SK-N-SH (cell line): ENCODE measurements at regions not wholly inside any gene's neighbourhood (a gene's known extent, or its start where the extent isn't known, plus 50 kb on each side); places are given as distances from the start of the nearest gene placed in this dataset.
A peak's percentile ranks its signal among the peaks of the same experiment; 100 is the strongest.

Experiments used
- CTCF ChIA-PET: fragments of 300-600, 350-600 bp; formaldehyde crosslinking; extraction: SDS; loops from one replicate; lab custom pipeline; 2021; lab: Yijun Ruan, JAX
- POLR2A ChIA-PET: fragments of 350-600 bp; sonication (Branson Sonifier 250); formaldehyde crosslinking; extraction: SDS; loops from one replicate; lab custom pipeline; 2020; ENCODE audit warnings: antibody characterized with exemption, inconsistent platforms; lab: Yijun Ruan, JAX
- DNase-seq: peaks from one replicate; pipeline ENCODE4 v3.0.0; 2012
- H2AFZ ChIP-seq: fragments of 200-600 bp; sonication (generic); 2 replicates; pipeline ENCODE4 v1.8.1; 2016; ENCODE audit warnings: antibody characterized with exemption, mild to moderate bottlenecking, low read depth
- H3F3A ChIP-seq: fragments of 200-600 bp; sonication (generic); replicated peaks from 2 replicates; pipeline ENCODE3; 2016; ENCODE audit warnings: antibody characterized with exemption, mild to moderate bottlenecking; ENCODE audit not compliant: insufficient read depth
- H3K27ac ChIP-seq, 2 experiments: fragments of 200-500 bp in 1 of 2; fragments of 200-600 bp in 1 of 2; sonication (Bioruptor generic) in 1 of 2; sonication (generic), shearing (Covaris generic) in 1 of 2; 2 replicates each; pipeline versions ENCODE4 v1.5.1 to v1.6.1; 2014 to 2016; ENCODE audit warnings: low read depth in 2 of 2, inconsistent platforms in 1 of 2, low read length in 1 of 2, mild to moderate bottlenecking in 1 of 2, mixed read lengths in 1 of 2
- H3K27me3 ChIP-seq: fragments of 200-600 bp; sonication (generic), shearing (Covaris generic); 2 replicates; pipeline ENCODE4 v1.6.1; 2016; ENCODE audit warnings: mixed run types; ENCODE audit not compliant: insufficient read depth
- H3K36me3 ChIP-seq, 2 experiments: fragments of 200-500 bp in 1 of 2; fragments of 200-600 bp in 1 of 2; sonication (Bioruptor generic) in 1 of 2; sonication (generic) in 1 of 2; replicated peaks in 1 of 2; 2 replicates each; pipeline versions ENCODE3 to v1.5.1; 2014 to 2016; ENCODE audit warnings: low read length in 1 of 2, mild to moderate bottlenecking in 1 of 2; ENCODE audit not compliant: insufficient read depth in 2 of 2, control insufficient read depth in 1 of 2
- H3K4me1 ChIP-seq, 2 experiments: fragments of 200-500 bp in 1 of 2; fragments of 200-600 bp in 1 of 2; sonication (Bioruptor generic) in 1 of 2; sonication (generic), shearing (Covaris generic) in 1 of 2; 2 replicates each; pipeline versions ENCODE4 v1.5.1 to v1.6.1; 2014 to 2016; ENCODE audit warnings: low read depth in 1 of 2, low read length in 1 of 2, mixed run types in 1 of 2; ENCODE audit not compliant: insufficient read depth in 2 of 2, control insufficient read depth in 1 of 2
- H3K4me2 ChIP-seq: fragments of 200-600 bp; sonication (generic), shearing (Covaris generic); 2 replicates; pipeline ENCODE4 v1.6.1; 2017; ENCODE audit warnings: mixed run types
- H3K4me3 ChIP-seq, 2 experiments: fragments of 200-500 bp in 1 of 2; fragments of 200-600 bp in 1 of 2; sonication (Bioruptor generic) in 1 of 2; sonication (generic), shearing (Covaris generic) in 1 of 2; 2 replicates each; pipeline versions ENCODE4 v1.5.1 to v1.8.1; 2014 to 2016; ENCODE audit warnings: low read depth in 2 of 2, inconsistent platforms in 1 of 2, low read length in 1 of 2, mild to moderate bottlenecking in 1 of 2, mixed read lengths in 1 of 2, moderate library complexity in 1 of 2
- H3K79me2 ChIP-seq: fragments of 200-600 bp; sonication (generic); 2 replicates; pipeline ENCODE4 v1.8.1; 2017; ENCODE audit warnings: mild to moderate bottlenecking; ENCODE audit not compliant: insufficient read depth
- H3K9ac ChIP-seq: fragments of 200-600 bp; sonication (generic); 2 replicates; pipeline ENCODE4 v1.6.1; 2017; ENCODE audit warnings: mixed run types
- H3K9me2 ChIP-seq: fragments of 200-600 bp; sonication (generic); 2 replicates; pipeline ENCODE4 v1.6.1; 2017; ENCODE audit warnings: mixed run types
- H3K9me3 ChIP-seq: fragments of 200-600 bp; sonication (generic); 2 replicates; pipeline ENCODE4 v1.6.1; 2017; ENCODE audit warnings: mixed run types, mild to moderate bottlenecking, moderate library complexity
- H4K20me1 ChIP-seq: fragments of 200-600 bp; sonication (generic); 2 replicates; pipeline ENCODE4 v1.6.1; 2017; ENCODE audit warnings: mild to moderate bottlenecking, mixed run types; ENCODE audit not compliant: insufficient read depth
- CHD2 ChIP-seq: fragments of 150-350 bp; IDR thresholded peaks from 2 replicates; pipeline ENCODE4 v1.6.1; 2018; ENCODE audit warnings: low read length; ENCODE audit not compliant: partially characterized antibody
- ELF1 ChIP-seq: IDR thresholded peaks from 2 replicates; pipeline ENCODE4 v1.4.0; 2012
- EP300 ChIP-seq, 2 experiments: IDR thresholded peaks; 2 replicates each; pipeline versions ENCODE4 v1.4.0 to v1.6.1; 2012; ENCODE audit warnings: borderline replicate concordance in 1 of 2, low read depth in 1 of 2, low read length in 1 of 2
- EZH2phosphoT487 ChIP-seq: fragments of 200-600 bp; sonication (generic); IDR thresholded peaks from 2 replicates; pipeline ENCODE4 v1.6.1; 2017; ENCODE audit warnings: low read depth, mixed run types, mild to moderate bottlenecking, antibody characterized with exemption, moderate library complexity, borderline replicate concordance
- FOSL2 ChIP-seq: IDR thresholded peaks from 2 replicates; pipeline ENCODE4 v1.4.0; 2012; ENCODE audit warnings: low read depth, mild to moderate bottlenecking, moderate library complexity, borderline replicate concordance
- FOXM1 ChIP-seq: IDR thresholded peaks from 2 replicates; pipeline ENCODE4 v1.4.0; 2012; ENCODE audit warnings: low read depth, mild to moderate bottlenecking
- GABPA ChIP-seq: IDR thresholded peaks from 2 replicates; pipeline ENCODE4 v1.4.0; 2012; ENCODE audit warnings: low read depth, mild to moderate bottlenecking
- IRF3 ChIP-seq: fragments of 150-350 bp; IDR thresholded peaks from 2 replicates; pipeline ENCODE4 v1.6.1; 2016; ENCODE audit warnings: mild to moderate bottlenecking, low read depth, low read length
- JUND ChIP-seq: IDR thresholded peaks from 2 replicates; pipeline ENCODE4 v1.4.0; 2012
- MXI1 ChIP-seq: IDR thresholded peaks from 2 replicates; pipeline ENCODE4 v1.6.1; 2012; ENCODE audit warnings: mild to moderate bottlenecking, low read depth, low read length, improper control_type of control experiment
- NFIC ChIP-seq: IDR thresholded peaks from 2 replicates; pipeline ENCODE4 v1.4.0; 2012; ENCODE audit warnings: borderline replicate concordance
- PBX3 ChIP-seq: IDR thresholded peaks from 2 replicates; pipeline ENCODE4; 2012
- RCOR1 ChIP-seq: fragments of 150-350 bp; IDR thresholded peaks from 2 replicates; pipeline ENCODE4 v1.6.1; 2017; ENCODE audit warnings: antibody characterized with exemption, low read length
- SIN3A ChIP-seq: IDR thresholded peaks from 2 replicates; pipeline ENCODE4 v1.6.1; 2012; ENCODE audit warnings: low read depth, mild to moderate bottlenecking, low read length, moderate library complexity, borderline replicate concordance
- TCF12 ChIP-seq: IDR thresholded peaks from 2 replicates; pipeline ENCODE4 v1.4.0; 2012
- TEAD4 ChIP-seq: IDR thresholded peaks from 2 replicates; pipeline ENCODE4 v1.4.0; 2012; ENCODE audit warnings: mild to moderate bottlenecking, borderline replicate concordance; ENCODE audit not compliant: insufficient read depth
- ZBTB33 ChIP-seq: IDR thresholded peaks from 2 replicates; pipeline ENCODE4 v1.4.0; 2012; ENCODE audit warnings: low read depth, borderline replicate concordance
- WGBS: methylation state at CpG from one replicate; pipeline ENCODE4 v1.1.6; 2017; ENCODE audit warnings: low lambda C conversion rate; 5-methylcytosine and 5-hydroxymethylcytosine counted together
- TF ChIP-seq, protein P1 (sequence below): fragments of 150-350 bp; IDR thresholded peaks from 2 replicates; pipeline ENCODE4 v1.6.1; 2017; ENCODE audit warnings: antibody characterized with exemption, low read length, low read depth, borderline replicate concordance

DNA sequence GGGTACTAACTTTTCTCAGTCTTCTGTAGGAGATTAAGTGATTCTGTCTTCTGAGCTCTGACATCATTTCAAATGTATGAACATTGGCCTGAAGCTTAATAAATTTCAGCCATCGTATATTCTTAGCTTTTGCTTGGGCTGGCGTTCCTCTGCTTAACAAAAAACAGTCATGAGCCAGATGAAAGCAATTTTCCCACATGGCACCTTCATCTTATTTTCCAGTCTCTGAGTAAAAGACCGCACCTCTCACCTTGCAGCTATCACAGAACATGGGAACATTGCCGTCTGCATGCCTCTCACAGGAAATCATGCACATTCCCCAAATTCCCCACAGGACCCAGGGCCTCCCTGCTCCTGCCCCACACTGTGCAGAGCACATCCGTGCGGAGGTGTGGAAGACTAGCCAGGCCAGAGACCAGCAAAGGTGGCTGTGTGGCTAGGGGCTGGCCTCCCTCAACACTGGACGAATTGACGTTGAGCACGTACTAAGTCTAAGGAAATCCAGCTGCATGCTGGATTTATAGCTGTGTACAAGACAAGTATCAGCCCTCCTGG, 531.8 kb upstream of the ID2 start:
- peaks cover 3% of the 10 kb centered on the region for H3F3A ChIP-seq
- H3K4me1 ChIP-seq, result peaks cover 12 to 29% of the 10 kb centered on the region in 2 experiments; a peak in 2 of 4 replicates
- peak overlapping the region; percentile 4 for H3K4me2 ChIP-seq
- ChIA-PET POLR2A (interaction anchor here (0.8 kb wide), 1 partner anchor 21 kb away, joined by 3 read pairs; no protein-coding TSS in a partner anchor), CTCF (no interaction called here)
- H3K27me3 ChIP-seq, result no peaks in the 10 kb centered on the region
- H3K9ac ChIP-seq, result no peak overlapping the region
- H3K9me3 ChIP-seq, result no peaks in the 10 kb centered on the region
- H3K36me3 ChIP-seq, result no peaks in the 10 kb centered on the region
- H3K4me3 ChIP-seq, result no peak overlapping the region
- no peak for DNase-seq
- no peaks in the 10 kb centered on the region for H3K9me2 ChIP-seq
- no peak overlapping the region for H2AFZ ChIP-seq
- no peaks in the 10 kb centered on the region for H4K20me1 ChIP-seq
- H3K79me2 ChIP-seq, result no peaks in the 10 kb centered on the region
- TF ChIP-seq EZH2phosphoT487 (no peak), MXI1 (no peak), PBX3 (peak; percentile 55), SIN3A (no peak), TCF12 (peak; percentile 80), GABPA (no peak), EP300 (IDR thresholded peaks at IDR 0.05; ENCODE audit: borderline replicate concordance in 1 of 2, low read depth in 1 of 2, low read length in 1 of 2) (peak in 1 of 2 experiments; percentile 12; a peak in 1 of 4 replicates), NFIC (no peak), IRF3 (no peak), JUND (no peak), CHD2 (no peak), FOSL2 (peak; percentile 42; the same call in 1 of the 2 replicates), ELF1 (no peak), TEAD4 (no peak), FOXM1 (no peak), RCOR1 (no peak), ZBTB33 (no peak)
- TF ChIP-seq, protein P1, sequence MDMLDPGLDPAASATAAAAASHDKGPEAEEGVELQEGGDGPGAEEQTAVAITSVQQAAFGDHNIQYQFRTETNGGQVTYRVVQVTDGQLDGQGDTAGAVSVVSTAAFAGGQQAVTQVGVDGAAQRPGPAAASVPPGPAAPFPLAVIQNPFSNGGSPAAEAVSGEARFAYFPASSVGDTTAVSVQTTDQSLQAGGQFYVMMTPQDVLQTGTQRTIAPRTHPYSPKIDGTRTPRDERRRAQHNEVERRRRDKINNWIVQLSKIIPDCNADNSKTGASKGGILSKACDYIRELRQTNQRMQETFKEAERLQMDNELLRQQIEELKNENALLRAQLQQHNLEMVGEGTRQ, result no peak
- TF ChIP-seq, all 33 proteins: peak for 4
- H3K27ac ChIP-seq, result peak overlapping the region in 1 of 2 experiments; percentile 58; a peak in 1 of 4 replicates
- 80% methylated on average over 9 of the region's 9 CpGs for WGBS
